GM23248 (cell line): ENCODE measurements at regions not wholly inside any gene's neighbourhood (a gene's known extent, or its start where the extent isn't known, plus 50 kb on each side); places are given as distances from the start of the nearest gene placed in this dataset.

Experiments
- EZH2 ChIP-seq: fragments of 200-600 bp; sonication (generic); IDR thresholded peaks from 2 replicates; pipeline ENCODE4 v1.6.1; 2018; ENCODE audit warnings: antibody characterized with exemption, mild to moderate bottlenecking; ENCODE audit not compliant: insufficient read depth, poor library complexity, severe bottlenecking
- EZH2phosphoT487 ChIP-seq: fragments of 200-600 bp; sonication (generic); IDR thresholded peaks from 2 replicates; pipeline ENCODE4 v1.6.1; 2018; ENCODE audit warnings: antibody characterized with exemption, moderate library complexity, mild to moderate bottlenecking, low read depth; ENCODE audit not compliant: insufficient read depth

DNA sequence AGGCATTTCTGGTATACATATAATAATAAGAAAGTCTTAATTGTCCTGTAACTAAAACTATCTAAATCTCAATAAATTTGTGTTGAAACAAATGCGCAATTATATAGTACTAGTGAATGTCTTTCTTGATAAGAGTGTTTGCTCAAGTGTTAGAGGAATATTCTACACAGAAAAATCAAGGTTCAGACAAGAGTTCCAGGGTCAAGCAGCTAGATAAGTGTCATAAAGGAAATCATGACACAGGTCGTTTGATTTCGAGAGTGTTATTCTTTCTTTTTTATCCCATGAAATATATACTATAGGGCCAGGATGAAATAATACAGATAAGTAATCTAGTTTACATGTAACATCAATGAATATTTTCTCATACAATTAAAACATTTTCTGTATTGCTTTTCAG is 366.1 kb downstream of the UTRN start:
- TF ChIP-seq EZH2: no peak
- no peak for TF ChIP-seq EZH2phosphoT487
